ENCODE measurements at regions not wholly inside any gene's neighbourhood (a gene's known extent, or its start where the extent isn't known, plus 50 kb on each side); places are given as distances from the start of the nearest gene placed in this dataset.

- BruUV-seq (replicated peaks) = no TSS peak
- Histone ChIP-seq H3K27ac (ENCODE audit: low read depth, low read length, poor library complexity, severe bottlenecking) (no peak overlapping the region), H3K27me3 (replicated peaks; ENCODE audit: insufficient read depth, low read depth, low read length, poor library complexity) (peaks cover 7% of the 10 kb centered on the region), H3K9me3 (ENCODE audit: low read depth, low read length, poor library complexity, severe bottlenecking) (no peaks in the 10 kb centered on the region), H3K36me3 (ENCODE audit: insufficient read depth, low read length, poor library complexity, severe bottlenecking) (no peaks in the 10 kb centered on the region), H3K4me1 (ENCODE audit: insufficient read depth, low read length, poor library complexity, severe bottlenecking) (no peaks in the 10 kb centered on the region), H3K4me3 (ENCODE audit: low read depth, low read length, poor library complexity, severe bottlenecking) (no peak overlapping the region)
- no peak for DNase-seq (ENCODE audit: low spot score)
- intact Hi-C loops (cut with micrococcal nuclease; ENCODE audit: unreplicated experiment) = no loop called here
- CTCF ChIA-PET = no interaction called here
- TF ChIP-seq CTCF (conservative IDR thresholded peaks at IDR 0.05; ENCODE audit: low read depth, low read length) = no peak
- TF ChIP-seq EZH2 (IDR thresholded peaks at IDR 0.05; ENCODE audit: borderline replicate concordance, low read depth, low read length, poor library complexity, severe bottlenecking) = no peak
- POLR2A ChIA-PET (ENCODE audit: low non-redundant PET) = no interaction called here
Measured at GRCh38 chr11:96643173-96643572, 253.4 kb downstream of the JRKL start.

GRCh38 chr11:96647621-96648020 lies 257.8 kb downstream of the JRKL start:
- no peaks in the 10 kb centered on the region for H3K4me1 ChIP-seq (ENCODE audit: insufficient read depth, low read length, poor library complexity, severe bottlenecking)
- H3K36me3 ChIP-seq (ENCODE audit: insufficient read depth, low read length, poor library complexity, severe bottlenecking) = no peaks in the 10 kb centered on the region
- no peaks in the 10 kb centered on the region for H3K9me3 ChIP-seq (ENCODE audit: low read depth, low read length, poor library complexity, severe bottlenecking)
- H3K27me3 ChIP-seq (replicated peaks; ENCODE audit: insufficient read depth, low read depth, low read length, poor library complexity) = peaks cover 7% of the 10 kb centered on the region
- ChIA-PET POLR2A (ENCODE audit: low non-redundant PET) (no interaction called here), CTCF (no interaction called here)
- peak; percentile 48 for DNase-seq (ENCODE audit: low spot score)
- intact Hi-C loops (cut with micrococcal nuclease; ENCODE audit: unreplicated experiment) = no loop called here
- H3K4me3 ChIP-seq (ENCODE audit: low read depth, low read length, poor library complexity, severe bottlenecking) = no peak overlapping the region
- H3K27ac ChIP-seq (ENCODE audit: low read depth, low read length, poor library complexity, severe bottlenecking) = no peak overlapping the region
- no peak for TF ChIP-seq EZH2 (IDR thresholded peaks at IDR 0.05; ENCODE audit: borderline replicate concordance, low read depth, low read length, poor library complexity, severe bottlenecking)
- TF ChIP-seq CTCF (conservative IDR thresholded peaks at IDR 0.05; ENCODE audit: low read depth, low read length) = no peak
- BruUV-seq (replicated peaks) = no TSS peak

- no peak for TF ChIP-seq EZH2 (IDR thresholded peaks at IDR 0.05; ENCODE audit: borderline replicate concordance, low read depth, low read length, poor library complexity, severe bottlenecking)
- TF ChIP-seq CTCF (conservative IDR thresholded peaks at IDR 0.05; ENCODE audit: low read depth, low read length) = no peak
- Histone ChIP-seq H3K27ac (ENCODE audit: low read depth, low read length, poor library complexity, severe bottlenecking) (no peak overlapping the region), H3K27me3 (replicated peaks; ENCODE audit: insufficient read depth, low read depth, low read length, poor library complexity) (peaks cover 7% of the 10 kb centered on the region), H3K36me3 (ENCODE audit: insufficient read depth, low read length, poor library complexity, severe bottlenecking) (no peaks in the 10 kb centered on the region), H3K4me3 (ENCODE audit: low read depth, low read length, poor library complexity, severe bottlenecking) (no peak overlapping the region), H3K9me3 (ENCODE audit: low read depth, low read length, poor library complexity, severe bottlenecking) (no peaks in the 10 kb centered on the region), H3K4me1 (ENCODE audit: insufficient read depth, low read length, poor library complexity, severe bottlenecking) (no peaks in the 10 kb centered on the region)
- intact Hi-C loops (cut with micrococcal nuclease; ENCODE audit: unreplicated experiment) = no loop called here
- POLR2A ChIA-PET (ENCODE audit: low non-redundant PET) = no interaction called here
- CTCF ChIA-PET = no interaction called here
- DNase-seq (ENCODE audit: low spot score) = no peak
- no TSS peak for BruUV-seq (replicated peaks)
Measured at GRCh38 chr11:96648991-96649390, 259.2 kb downstream of the JRKL start.

All from A673 (cell line).